Loucy (cell line): ENCODE measurements at regions not wholly inside any gene's neighbourhood (a gene's known extent, or its start where the extent isn't known, plus 50 kb on each side); places are given as distances from the start of the nearest gene placed in this dataset.
"Not testable (repeated sequence)": the region's sequence is repeated elsewhere in the genome, so short reads cannot be mapped to it uniquely, and the experiment has no call there.

ENCODE experiments used
- H2AFZ ChIP-seq: fragments of 200-600 bp; sonication (generic); 2 replicates; pipeline ENCODE4 v1.6.0; 2016; ENCODE audit warnings: antibody characterized with exemption, mild to moderate bottlenecking, low read length, moderate library complexity
- H3F3A ChIP-seq: fragments of 200-600 bp; 2 replicates; pipeline ENCODE4 v1.6.0; 2016; ENCODE audit warnings: antibody characterized with exemption, low read depth, mild to moderate bottlenecking
- H3K27me3 ChIP-seq: fragments of 200-600 bp; sonication (generic); 2 replicates; pipeline ENCODE4 v1.6.1; 2014; ENCODE audit warnings: low read length, mild to moderate bottlenecking; ENCODE audit not compliant: insufficient read depth, poor library complexity, severe bottlenecking
- H3K36me3 ChIP-seq: fragments of 200-600 bp; sonication (generic); 2 replicates; pipeline ENCODE4 v1.6.1; 2016; ENCODE audit warnings: low read length; ENCODE audit not compliant: insufficient read depth
- H3K4me1 ChIP-seq: fragments of 200-600 bp; sonication (generic); 2 replicates; pipeline ENCODE4 v1.5.1; 2014; ENCODE audit warnings: low read length, mild to moderate bottlenecking; ENCODE audit not compliant: insufficient read depth, poor library complexity, severe bottlenecking
- H3K4me2 ChIP-seq: fragments of 200-600 bp; sonication (generic); 2 replicates; pipeline ENCODE4 v1.6.0; 2014; ENCODE audit warnings: antibody characterized with exemption, low read length, low read depth, mild to moderate bottlenecking; ENCODE audit not compliant: poor library complexity, severe bottlenecking
- H3K4me3 ChIP-seq: fragments of 200-600 bp; sonication (generic); 2 replicates; pipeline ENCODE4 v1.5.1; 2014; ENCODE audit warnings: low read length, mild to moderate bottlenecking, mixed read lengths; ENCODE audit not compliant: poor library complexity, severe bottlenecking
- H3K79me2 ChIP-seq: fragments of 200-600 bp; sonication (generic); 2 replicates; pipeline ENCODE4 v1.6.1; 2014; ENCODE audit warnings: low read length; ENCODE audit not compliant: insufficient read depth
- H3K9ac ChIP-seq: fragments of 200-600 bp; sonication (generic); 2 replicates; pipeline ENCODE4 v1.6.0; 2014; ENCODE audit warnings: mild to moderate bottlenecking, low read depth, low read length, moderate library complexity; ENCODE audit not compliant: poor library complexity, severe bottlenecking
- H3K9me2 ChIP-seq: fragments of 200-600 bp; sonication (generic); replicated peaks from 2 replicates; pipeline ENCODE4 v1.6.1; 2016; ENCODE audit warnings: low read depth, low read length, mixed read lengths
- H3K9me3 ChIP-seq: fragments of 200-600 bp; sonication (generic); 2 replicates; pipeline ENCODE4 v1.6.1; 2014; ENCODE audit warnings: mild to moderate bottlenecking, antibody characterized with exemption, low read length, low read depth; ENCODE audit not compliant: insufficient read depth
- H4K20me1 ChIP-seq: fragments of 200-600 bp; sonication (generic); 2 replicates; pipeline ENCODE4 v1.6.0; 2014; ENCODE audit warnings: antibody characterized with exemption, low read length, mild to moderate bottlenecking; ENCODE audit not compliant: insufficient read depth, poor library complexity, severe bottlenecking
- EZH2phosphoT487 ChIP-seq: fragments of 200-600 bp; IDR thresholded peaks from 2 replicates; pipeline ENCODE4 v1.6.1; 2018; ENCODE audit warnings: antibody characterized with exemption, mild to moderate bottlenecking, moderate library complexity, borderline replicate concordance
- TF ChIP-seq, protein P1 (sequence below): fragments of 200-600 bp; sonication (generic); conservative IDR thresholded peaks from 2 replicates; pipeline ENCODE4 v1.5.1; 2014; ENCODE audit warnings: mild to moderate bottlenecking, antibody characterized with exemption, low read length

DNA sequence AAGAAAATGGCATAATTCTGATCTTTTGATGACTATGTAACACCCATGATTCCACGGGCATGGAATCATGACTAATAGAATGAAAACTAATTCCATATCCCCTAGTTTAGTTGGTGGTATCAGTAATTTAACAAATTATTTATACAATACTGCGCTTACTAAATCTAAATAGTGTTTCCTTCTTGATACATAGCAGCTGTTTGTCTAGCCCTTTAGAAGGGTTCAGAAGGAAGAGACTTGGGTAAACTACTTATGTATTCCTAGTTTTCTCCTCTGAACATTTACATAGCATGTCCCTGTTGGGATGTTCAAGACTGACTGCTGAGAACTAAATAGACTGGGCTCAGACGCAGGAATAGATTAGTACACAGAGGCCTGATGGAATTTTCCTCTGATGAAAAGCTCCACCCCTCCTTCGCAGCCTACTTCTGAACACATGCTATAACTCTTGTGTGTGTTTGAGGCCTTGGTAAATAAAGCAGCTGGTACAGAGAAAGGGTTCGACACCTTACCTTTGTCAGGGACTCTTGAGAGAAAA is 330.6 kb upstream of the LMCD1 start:
- no peaks in the 10 kb centered on the region for H3K36me3 ChIP-seq
- no peak overlapping the region for H3K4me2 ChIP-seq
- H3F3A ChIP-seq = no peaks in the 10 kb centered on the region
- no peak overlapping the region for H3K4me3 ChIP-seq
- H3K9ac ChIP-seq = no peak overlapping the region
- TF ChIP-seq, protein P1, sequence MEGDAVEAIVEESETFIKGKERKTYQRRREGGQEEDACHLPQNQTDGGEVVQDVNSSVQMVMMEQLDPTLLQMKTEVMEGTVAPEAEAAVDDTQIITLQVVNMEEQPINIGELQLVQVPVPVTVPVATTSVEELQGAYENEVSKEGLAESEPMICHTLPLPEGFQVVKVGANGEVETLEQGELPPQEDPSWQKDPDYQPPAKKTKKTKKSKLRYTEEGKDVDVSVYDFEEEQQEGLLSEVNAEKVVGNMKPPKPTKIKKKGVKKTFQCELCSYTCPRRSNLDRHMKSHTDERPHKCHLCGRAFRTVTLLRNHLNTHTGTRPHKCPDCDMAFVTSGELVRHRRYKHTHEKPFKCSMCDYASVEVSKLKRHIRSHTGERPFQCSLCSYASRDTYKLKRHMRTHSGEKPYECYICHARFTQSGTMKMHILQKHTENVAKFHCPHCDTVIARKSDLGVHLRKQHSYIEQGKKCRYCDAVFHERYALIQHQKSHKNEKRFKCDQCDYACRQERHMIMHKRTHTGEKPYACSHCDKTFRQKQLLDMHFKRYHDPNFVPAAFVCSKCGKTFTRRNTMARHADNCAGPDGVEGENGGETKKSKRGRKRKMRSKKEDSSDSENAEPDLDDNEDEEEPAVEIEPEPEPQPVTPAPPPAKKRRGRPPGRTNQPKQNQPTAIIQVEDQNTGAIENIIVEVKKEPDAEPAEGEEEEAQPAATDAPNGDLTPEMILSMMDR = no peak
- no peak for TF ChIP-seq EZH2phosphoT487
- H4K20me1 ChIP-seq = no peaks in the 10 kb centered on the region
- no peaks in the 10 kb centered on the region for H3K27me3 ChIP-seq
- no peaks in the 10 kb centered on the region for H3K4me1 ChIP-seq
- no peak overlapping the region for H2AFZ ChIP-seq
- H3K79me2 ChIP-seq = no peaks in the 10 kb centered on the region
- no peaks in the 10 kb centered on the region for H3K9me3 ChIP-seq
- no peaks in the 10 kb centered on the region for H3K9me2 ChIP-seq

- no peaks in the 10 kb centered on the region for H4K20me1 ChIP-seq
- no peak for TF ChIP-seq EZH2phosphoT487
- TF ChIP-seq, protein P1 = no peak
- H3K4me1 ChIP-seq = no peaks in the 10 kb centered on the region
- no peaks in the 10 kb centered on the region for H3K79me2 ChIP-seq
- H3K4me3 ChIP-seq = no peak overlapping the region
- no peaks in the 10 kb centered on the region for H3K9me2 ChIP-seq
- no peaks in the 10 kb centered on the region for H3K36me3 ChIP-seq
- H3K4me2 ChIP-seq = no peak overlapping the region
- no peaks in the 10 kb centered on the region for H3F3A ChIP-seq
- H3K27me3 ChIP-seq = no peaks in the 10 kb centered on the region
- H3K9ac ChIP-seq = no peak overlapping the region
- no peaks in the 10 kb centered on the region for H3K9me3 ChIP-seq
- no peak overlapping the region for H2AFZ ChIP-seq
Measured at GRCh38 chr3:8173892-8174291, 327.7 kb upstream of the LMCD1 start.

- H3K27me3 ChIP-seq, H3K9me2 ChIP-seq, H2AFZ ChIP-seq, H3K4me1 ChIP-seq, H3K36me3 ChIP-seq, H4K20me1 ChIP-seq, H3K79me2 ChIP-seq, H3K4me2 ChIP-seq, H3K4me3 ChIP-seq, H3F3A ChIP-seq, H3K9ac ChIP-seq, H3K9me3 ChIP-seq: not testable (repeated sequence)
Measured at GRCh38 chr3:8176759-8177483, 324.7 kb upstream of the LMCD1 start.

DNA sequence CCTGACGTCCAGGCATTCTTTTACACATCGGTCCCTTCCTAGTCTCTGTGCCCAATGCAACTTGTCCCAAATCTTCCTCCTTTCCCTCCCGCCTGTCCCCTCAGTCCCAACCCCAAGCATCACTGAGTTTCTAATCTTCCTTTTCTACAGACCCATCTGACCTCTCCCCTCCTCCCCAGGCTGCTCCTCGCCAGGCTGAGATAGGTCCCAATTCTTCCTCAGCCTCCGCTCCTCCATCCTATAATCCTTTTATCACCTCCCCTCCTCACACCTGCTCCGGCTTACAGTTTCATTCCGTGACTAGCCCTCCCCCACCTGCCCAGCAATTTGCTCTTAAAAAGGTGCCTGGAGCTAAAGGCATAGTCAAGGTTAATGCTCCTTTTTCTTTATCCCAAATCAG is 323.1 kb upstream of the LMCD1 start:
- H4K20me1 ChIP-seq = not testable (repeated sequence)

More for the DNA sequence above, 323.1 kb upstream of the LMCD1 start:
- H3K36me3 ChIP-seq, H3K4me2 ChIP-seq, H3K4me3 ChIP-seq, H3K9me2 ChIP-seq, H2AFZ ChIP-seq, H3K27me3 ChIP-seq, H3F3A ChIP-seq, H3K4me1 ChIP-seq, H3K9me3 ChIP-seq, H3K9ac ChIP-seq, H3K79me2 ChIP-seq: not testable (repeated sequence)
